HG03066 (cell line): ENCODE measurements at regions not wholly inside any gene's neighbourhood (a gene's known extent, or its start where the extent isn't known, plus 50 kb on each side); places are given as distances from the start of the nearest gene placed in this dataset.
"Not testable (repeated sequence)": the region's sequence is repeated elsewhere in the genome, so short reads cannot be mapped to it uniquely, and the experiment has no call there.

Experiments used
- ATAC-seq: cut with Tn5 transposase; IDR thresholded peaks from one replicate; pipeline ENCODE4 v1.9.1; 2021; ENCODE audit warnings: low read depth; ENCODE audit not compliant: unreplicated experiment

GRCh38 chr6:66291905-66292304 is 584.9 kb upstream of the EYS start:
- no peak for ATAC-seq

- no peak for ATAC-seq
These were observed 582.9 kb upstream of the EYS start for GRCh38 chr6:66289889-66290288.

GRCh38 chr6:66278115-66278514 is 571.1 kb upstream of the EYS start:
- no peak for ATAC-seq

- ATAC-seq, result no peak
These were observed 570.4 kb upstream of the EYS start for GRCh38 chr6:66277400-66277799.

- no peak for ATAC-seq
These were observed 558.7 kb upstream of the EYS start for GRCh38 chr6:66265737-66266136.

GRCh38 chr6:66264376-66264775 is 557.4 kb upstream of the EYS start:
- no peak for ATAC-seq

GRCh38 chr6:66258731-66259487 is 551.9 kb upstream of the EYS start:
- not testable (repeated sequence) for ATAC-seq

GRCh38 chr6:66245231-66245630 is 538.2 kb upstream of the EYS start:
- ATAC-seq, result no peak

GRCh38 chr6:66238851-66239250 is 531.8 kb upstream of the EYS start:
- no peak for ATAC-seq

- no peak for ATAC-seq
These were observed 525.9 kb upstream of the EYS start for GRCh38 chr6:66232890-66233289.

- ATAC-seq, result no peak
These were observed 523.6 kb upstream of the EYS start for GRCh38 chr6:66230591-66230990.

GRCh38 chr6:66226109-66226508 is 519.1 kb upstream of the EYS start:
- no peak for ATAC-seq

GRCh38 chr6:66210964-66211363 is 503.9 kb upstream of the EYS start:
- ATAC-seq, result no peak

- no peak for ATAC-seq
These were observed 493.4 kb upstream of the EYS start for GRCh38 chr6:66200390-66200789.

GRCh38 chr6:66199171-66199570 is 492.1 kb upstream of the EYS start:
- ATAC-seq, result no peak

- no peak for ATAC-seq
These were observed 491.1 kb upstream of the EYS start for GRCh38 chr6:66198062-66198624.

GRCh38 chr6:66190858-66191257 is 483.8 kb upstream of the EYS start:
- ATAC-seq, result no peak

GRCh38 chr6:66189915-66190314 is 482.9 kb upstream of the EYS start:
- ATAC-seq, result no peak

- ATAC-seq, result no peak
These were observed 479.7 kb upstream of the EYS start for GRCh38 chr6:66186756-66187155.

GRCh38 chr6:66184091-66184490 is 477.1 kb upstream of the EYS start:
- no peak for ATAC-seq

- no peak for ATAC-seq
These were observed 472.3 kb upstream of the EYS start for GRCh38 chr6:66179361-66179760.

- ATAC-seq, result no peak
These were observed 466.6 kb upstream of the EYS start for GRCh38 chr6:66173587-66173986.
